OCI-LY7 (cell line): ENCODE measurements at regions not wholly inside any gene's neighbourhood (a gene's known extent, or its start where the extent isn't known, plus 50 kb on each side); places are given as distances from the start of the nearest gene placed in this dataset.

Experiments
- BruUV-seq: library from RNA; stranded (reverse); fragments of 400-500 nt; replicated peaks from 2 replicates; lab custom pipeline; 2021; lab: Mats Ljungman, UMichigan
- CTCF ChIA-PET: fragments of 300-600 bp; sonication (Branson Sonifier 250); formaldehyde crosslinking; loops from one replicate; lab custom pipeline; 2022; ENCODE audit warnings: antibody characterized with exemption; ENCODE audit not compliant: unreplicated experiment; lab: Charles Lee
- POLR2A ChIA-PET: fragments of 300-600 bp; sonication (Branson Sonifier 250); formaldehyde crosslinking; loops from one replicate; lab custom pipeline; 2022; ENCODE audit warnings: antibody characterized with exemption; lab: Charles Lee
- DNase-seq: peaks from one replicate; pipeline ENCODE4 v3.0.0-alpha.2; 2015; ENCODE audit warnings: low spot score
- H2AFZ ChIP-seq: fragments of 200-600 bp; sonication (generic), shearing (Covaris generic); 2 replicates; pipeline ENCODE4 v1.6.1; 2014; ENCODE audit warnings: mild to moderate bottlenecking, antibody characterized with exemption, low read length, moderate library complexity
- H3K27ac ChIP-seq: fragments of 200-600 bp; sonication (generic); 2 replicates; pipeline ENCODE4 v1.5.1; 2014; ENCODE audit warnings: mixed run types, low read depth, mild to moderate bottlenecking, moderate library complexity, low read length, inconsistent platforms; ENCODE audit not compliant: poor library complexity, severe bottlenecking
- H3K36me3 ChIP-seq: fragments of 200-600 bp; sonication (generic); 2 replicates; pipeline ENCODE4 v1.6.1; 2014; ENCODE audit warnings: mild to moderate bottlenecking, antibody characterized with exemption, low read length, moderate library complexity, mixed read lengths; ENCODE audit not compliant: insufficient read depth
- H3K4me1 ChIP-seq: fragments of 200-600 bp; sonication (generic); 2 replicates; pipeline ENCODE4 v1.5.1; 2014; ENCODE audit warnings: mild to moderate bottlenecking, low read length; ENCODE audit not compliant: insufficient read depth, poor library complexity, severe bottlenecking
- H3K4me2 ChIP-seq: fragments of 200-600 bp; sonication (generic); 2 replicates; pipeline ENCODE4 v1.6.1; 2014; ENCODE audit warnings: mild to moderate bottlenecking, low read length
- H3K4me3 ChIP-seq: fragments of 200-600 bp; sonication (generic); 2 replicates; pipeline ENCODE4 v1.5.1; 2014; ENCODE audit warnings: mild to moderate bottlenecking, low read depth, low read length; ENCODE audit not compliant: poor library complexity, severe bottlenecking
- H3K79me2 ChIP-seq: fragments of 200-600 bp; sonication (generic); 2 replicates; pipeline ENCODE4 v1.6.1; 2016; ENCODE audit warnings: low read depth, mild to moderate bottlenecking, low read length, moderate library complexity, mixed read lengths; ENCODE audit not compliant: insufficient read depth
- H3K9me2 ChIP-seq: fragments of 200-600 bp; sonication (generic); 2 replicates; pipeline ENCODE4 v1.6.1; 2016; ENCODE audit warnings: mild to moderate bottlenecking, low read length, mixed read lengths; ENCODE audit not compliant: insufficient read depth
- H3K9me3 ChIP-seq: fragments of 200-600 bp; sonication (generic); 2 replicates; pipeline ENCODE4 v1.6.1; 2014; ENCODE audit warnings: mild to moderate bottlenecking, mixed run types, low read length, mixed read lengths
- H4K20me1 ChIP-seq: fragments of 200-600 bp; sonication (generic); 2 replicates; pipeline ENCODE4 v1.6.1; 2014; ENCODE audit warnings: mild to moderate bottlenecking, antibody characterized with exemption, low read length, moderate library complexity, mixed read lengths; ENCODE audit not compliant: insufficient read depth
- CTCF ChIP-seq: fragments of 200-600 bp; sonication (generic); conservative IDR thresholded peaks from 2 replicates; pipeline ENCODE4 v1.5.1; 2014; ENCODE audit warnings: mild to moderate bottlenecking, antibody characterized with exemption, low read length, moderate library complexity, mixed read lengths
- EZH2phosphoT487 ChIP-seq: fragments of 200-600 bp; sonication (generic); IDR thresholded peaks from 2 replicates; pipeline ENCODE4 v1.6.1; 2018; ENCODE audit warnings: low read depth, borderline replicate concordance, mild to moderate bottlenecking, mixed run types, antibody characterized with exemption, low read length, moderate library complexity, mixed read lengths
- intact Hi-C: fragments of 100-400 bp; cut with micrococcal nuclease; formaldehyde crosslinking; loops from one replicate; pipeline ENCODE4 v1.10.0; 2022; ENCODE audit not compliant: unreplicated experiment

GRCh38 chr22:27382947-27383346 is 418.6 kb downstream of the MN1 start:
- peak overlapping the region; percentile 91 for H3K27ac ChIP-seq
- no peak for DNase-seq
- H3K4me3 ChIP-seq = no peak overlapping the region
- intact Hi-C loops = no loop called here
- H3K4me1 ChIP-seq = peaks cover 94% of the 10 kb centered on the region
- ChIA-PET POLR2A (no interaction called here), CTCF (interaction anchor here (0.6 kb wide), 1 partner anchor 547 kb away, joined by 5 read pairs; no protein-coding TSS in a partner anchor)
- H4K20me1 ChIP-seq = no peaks in the 10 kb centered on the region
- no peaks in the 10 kb centered on the region for H3K9me2 ChIP-seq
- no peaks in the 10 kb centered on the region for H3K36me3 ChIP-seq
- H2AFZ ChIP-seq = peak overlapping the region; percentile 30; the same call in 1 of the 2 replicates
- BruUV-seq = no TSS peak
- peak overlapping the region; percentile 79 for H3K4me2 ChIP-seq
- no peaks in the 10 kb centered on the region for H3K9me3 ChIP-seq
- TF ChIP-seq CTCF = no peak
- no peak for TF ChIP-seq EZH2phosphoT487
- no peaks in the 10 kb centered on the region for H3K79me2 ChIP-seq

GRCh38 chr22:27383896-27384295 is 417.7 kb downstream of the MN1 start:
- Histone ChIP-seq H4K20me1 (no peaks in the 10 kb centered on the region), H3K4me3 (no peak overlapping the region), H3K27ac (no peak overlapping the region), H2AFZ (0 out of 2 replicates have a peak overlapping the region, but pooled peaks have one; percentile 16), H3K4me1 (peaks cover 94% of the 10 kb centered on the region), H3K4me2 (no peak overlapping the region), H3K36me3 (no peaks in the 10 kb centered on the region), H3K9me3 (no peaks in the 10 kb centered on the region), H3K79me2 (no peaks in the 10 kb centered on the region), H3K9me2 (no peaks in the 10 kb centered on the region)
- DNase-seq = no peak
- ChIA-PET POLR2A (no interaction called here), CTCF (no interaction called here)
- TF ChIP-seq EZH2phosphoT487 = no peak
- no peak for TF ChIP-seq CTCF
- no TSS peak for BruUV-seq
- intact Hi-C loops = no loop called here

DNA sequence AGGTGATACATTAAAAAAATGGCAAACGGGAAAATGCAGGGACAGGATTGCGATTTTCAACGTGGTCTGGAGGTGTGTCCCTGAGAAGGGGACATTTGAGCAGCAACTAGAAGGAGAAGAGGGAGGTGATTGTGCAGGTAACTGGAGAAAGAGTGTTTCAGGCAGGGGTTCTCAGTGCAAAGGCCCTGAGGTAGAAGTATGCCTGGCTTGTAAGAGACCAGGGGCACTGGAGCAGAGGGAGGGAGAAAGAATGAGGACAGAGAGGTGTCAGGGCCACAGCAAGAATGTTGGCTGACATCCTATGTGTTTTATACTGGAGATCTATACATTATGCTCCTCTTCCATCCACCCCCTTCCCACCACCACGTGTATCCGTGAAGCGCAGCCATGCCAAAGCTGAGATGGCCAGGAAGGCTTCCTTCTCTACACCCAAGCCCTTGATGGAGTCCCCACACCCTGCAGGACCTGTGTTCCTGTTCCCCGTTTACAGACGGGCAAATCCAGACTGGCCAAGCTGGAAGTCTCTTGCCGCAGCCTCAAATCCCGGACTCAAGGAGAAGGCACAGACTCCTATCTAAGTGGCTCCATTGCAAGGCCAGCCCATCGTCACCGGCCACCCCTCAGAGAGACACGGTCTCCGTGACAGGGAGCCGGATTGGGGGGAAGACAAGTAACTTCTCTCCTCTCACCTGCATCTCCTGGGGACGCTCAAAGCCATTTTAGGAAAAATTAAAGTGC is 416.1 kb downstream of the MN1 start:
- Histone ChIP-seq H3K4me1 (peaks cover 84% of the 10 kb centered on the region), H3K4me2 (no peak overlapping the region), H3K9me2 (no peaks in the 10 kb centered on the region), H3K36me3 (no peaks in the 10 kb centered on the region), H3K9me3 (no peaks in the 10 kb centered on the region), H3K79me2 (no peaks in the 10 kb centered on the region), H4K20me1 (no peaks in the 10 kb centered on the region), H3K4me3 (no peak overlapping the region), H2AFZ (no peak overlapping the region), H3K27ac (no peak overlapping the region)
- intact Hi-C loops = no loop called here
- no peak for TF ChIP-seq CTCF
- TF ChIP-seq EZH2phosphoT487 = no peak
- ChIA-PET POLR2A (no interaction called here), CTCF (no interaction called here)
- BruUV-seq = no TSS peak
- no peak for DNase-seq
